ENCODE measurements at regions not wholly inside any gene's neighbourhood (a gene's known extent, or its start where the extent isn't known, plus 50 kb on each side); places are given as distances from the start of the nearest gene placed in this dataset.

- no peak for DNase-seq
- H3K4me3 ChIP-seq (ENCODE audit: low read depth, low read length) = no peak overlapping the region
- in situ Hi-C loops (cut with HindIII; ENCODE audit: low pct_ligation_motif_present, low sequenced_read_pairs) = no loop called here
Measured at GRCh38 chr6:169142538-169142844, 111.2 kb downstream of the THBS2 start.

GRCh38 chr6:169141671-169142537, 111.7 kb downstream of the THBS2 start:
- no peak overlapping the region for H3K27ac ChIP-seq
- DNase-seq = no peak

More at GRCh38 chr6:169142538-169142844, 111.2 kb downstream of the THBS2 start:
- no peak overlapping the region for H3K27ac ChIP-seq
- no peaks in the 10 kb centered on the region for H3K27me3 ChIP-seq (replicated peaks)
- H3K36me3 ChIP-seq (replicated peaks) = no peaks in the 10 kb centered on the region
- TF ChIP-seq CTCF (IDR thresholded peaks at IDR 0.05; ENCODE audit: low read depth, low read length, missing control alignments) = no peak

GRCh38 chr6:169140986-169141495, 112.6 kb downstream of the THBS2 start:
- DNase-seq = no peak
- H3K4me3 ChIP-seq (ENCODE audit: low read depth, low read length) = no peak overlapping the region
- TF ChIP-seq CTCF (IDR thresholded peaks at IDR 0.05; ENCODE audit: low read depth, low read length, missing control alignments) = no peak
- no peak overlapping the region for H3K27ac ChIP-seq
- in situ Hi-C loops (cut with HindIII; ENCODE audit: low pct_ligation_motif_present, low sequenced_read_pairs) = no loop called here
- no peaks in the 10 kb centered on the region for H3K27me3 ChIP-seq (replicated peaks)
- no peaks in the 10 kb centered on the region for H3K36me3 ChIP-seq (replicated peaks)

More at GRCh38 chr6:169141671-169142537, 111.7 kb downstream of the THBS2 start:
- Histone ChIP-seq H3K36me3 (replicated peaks) (no peaks in the 10 kb centered on the region), H3K27me3 (replicated peaks) (no peaks in the 10 kb centered on the region), H3K4me3 (ENCODE audit: low read depth, low read length) (no peak overlapping the region)
- in situ Hi-C loops (cut with HindIII; ENCODE audit: low pct_ligation_motif_present, low sequenced_read_pairs) = no loop called here
- no peak for TF ChIP-seq CTCF (IDR thresholded peaks at IDR 0.05; ENCODE audit: low read depth, low read length, missing control alignments)

GRCh38 chr6:169139179-169139971, 114.3 kb downstream of the THBS2 start:
- no peak overlapping the region for H3K27ac ChIP-seq
- H3K36me3 ChIP-seq (replicated peaks) = no peaks in the 10 kb centered on the region
- no peak for DNase-seq
- no peak overlapping the region for H3K4me3 ChIP-seq (ENCODE audit: low read depth, low read length)
- TF ChIP-seq CTCF (IDR thresholded peaks at IDR 0.05; ENCODE audit: low read depth, low read length, missing control alignments) = no peak
- H3K27me3 ChIP-seq (replicated peaks) = no peaks in the 10 kb centered on the region
- in situ Hi-C loops (cut with HindIII; ENCODE audit: low pct_ligation_motif_present, low sequenced_read_pairs) = no loop called here

- Histone ChIP-seq H3K36me3 (replicated peaks) (no peaks in the 10 kb centered on the region), H3K4me3 (ENCODE audit: low read depth, low read length) (no peak overlapping the region), H3K27me3 (replicated peaks) (no peaks in the 10 kb centered on the region), H3K27ac (no peak overlapping the region)
- TF ChIP-seq CTCF (IDR thresholded peaks at IDR 0.05; ENCODE audit: low read depth, low read length, missing control alignments) = no peak
- no peak for DNase-seq
- in situ Hi-C loops (cut with HindIII; ENCODE audit: low pct_ligation_motif_present, low sequenced_read_pairs) = no loop called here
Measured at GRCh38 chr6:169132352-169132940, 121.2 kb downstream of the THBS2 start.

Measured in brain microvascular endothelial cell (primary cell).